ENCODE measurements at regions not wholly inside any gene's neighbourhood (a gene's known extent, or its start where the extent isn't known, plus 50 kb on each side); places are given as distances from the start of the nearest gene placed in this dataset.

- no peak for DNase-seq
These were observed 70.3 kb upstream of the RAB12 start for GRCh38 chr18:8538935-8539334.

- DNase-seq, result no peak
These were observed 62.6 kb upstream of the RAB12 start for GRCh38 chr18:8546677-8547076.

DNA sequence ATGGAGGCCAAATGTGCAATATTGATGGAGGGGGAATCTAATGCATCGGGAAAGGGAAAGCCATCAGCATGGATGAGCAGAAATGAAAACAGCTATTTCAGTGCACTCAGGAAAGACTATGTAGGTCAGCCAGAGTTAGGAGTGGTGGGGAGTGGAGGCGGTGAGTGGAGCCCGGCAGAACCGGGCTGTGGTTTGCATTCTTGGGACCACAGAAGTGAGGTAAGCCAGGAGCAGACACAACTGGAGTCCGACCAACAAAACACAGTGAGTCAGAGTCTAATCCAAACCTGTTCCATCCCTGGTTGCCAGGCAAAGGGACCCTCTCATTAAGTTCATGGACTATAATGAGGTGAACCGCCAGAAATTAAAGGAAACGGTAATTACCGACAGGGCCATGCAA, 61.1 kb upstream of the RAB12 start:
- no peak for DNase-seq

DNA sequence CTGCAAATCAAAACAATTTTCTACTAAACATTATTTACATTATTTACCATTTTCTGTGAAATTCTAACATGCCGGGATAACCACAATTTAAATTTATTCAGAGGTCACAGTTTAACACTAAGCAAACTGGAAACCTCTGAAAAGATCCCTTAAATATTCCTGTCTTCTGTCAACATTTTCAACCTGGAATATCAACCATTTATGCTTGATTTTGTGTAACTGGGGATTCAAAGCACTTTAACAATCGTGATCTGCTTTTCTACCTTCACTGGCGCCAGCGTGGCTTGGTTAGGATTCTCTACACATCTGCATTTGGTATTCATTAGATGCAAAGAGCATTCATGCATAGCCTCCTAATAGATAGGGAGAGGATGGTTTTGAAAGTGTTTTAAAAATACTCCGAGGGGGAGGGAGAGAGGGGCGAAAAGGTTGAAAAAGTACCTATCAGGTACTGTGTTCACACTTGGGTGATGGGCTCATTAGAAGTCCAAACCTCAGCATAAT, 59.9 kb upstream of the RAB12 start:
- no peak for DNase-seq

GRCh38 chr18:8552151-8552550, 57.1 kb upstream of the RAB12 start:
- no peak for DNase-seq

DNA sequence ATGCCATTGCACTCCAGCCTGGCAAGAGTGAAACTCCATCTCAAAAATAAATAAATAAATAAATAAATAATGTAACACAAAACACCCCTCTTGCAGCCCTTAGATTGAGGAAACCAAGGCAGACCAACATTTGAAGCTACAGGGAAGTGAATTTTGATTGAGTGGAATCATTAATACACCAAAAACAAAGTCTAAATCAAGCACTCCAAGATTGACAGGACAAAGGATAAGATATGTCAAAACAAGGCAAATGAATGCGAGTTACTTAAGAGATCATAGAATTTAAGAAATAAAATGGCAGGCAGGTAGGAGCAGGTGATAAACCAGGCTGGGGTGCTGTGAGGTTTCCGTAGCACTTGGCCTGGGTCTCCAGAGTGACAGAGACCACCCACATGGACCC, 54.9 kb upstream of the RAB12 start:
- DNase-seq, result no peak

GRCh38 chr18:8556424-8556823, 52.8 kb upstream of the RAB12 start:
- no peak for DNase-seq

Measured in stimulated activated naive CD4-positive, alpha-beta T cell (primary cell).